HG02885 (cell line): ENCODE measurements at regions not wholly inside any gene's neighbourhood (a gene's known extent, or its start where the extent isn't known, plus 50 kb on each side); places are given as distances from the start of the nearest gene placed in this dataset.

Source experiments
- ATAC-seq: cut with Tn5 transposase; IDR thresholded peaks from one replicate; pipeline ENCODE4 v1.9.1; 2021; ENCODE audit warnings: mild to moderate bottlenecking; ENCODE audit not compliant: unreplicated experiment, poor library complexity

DNA sequence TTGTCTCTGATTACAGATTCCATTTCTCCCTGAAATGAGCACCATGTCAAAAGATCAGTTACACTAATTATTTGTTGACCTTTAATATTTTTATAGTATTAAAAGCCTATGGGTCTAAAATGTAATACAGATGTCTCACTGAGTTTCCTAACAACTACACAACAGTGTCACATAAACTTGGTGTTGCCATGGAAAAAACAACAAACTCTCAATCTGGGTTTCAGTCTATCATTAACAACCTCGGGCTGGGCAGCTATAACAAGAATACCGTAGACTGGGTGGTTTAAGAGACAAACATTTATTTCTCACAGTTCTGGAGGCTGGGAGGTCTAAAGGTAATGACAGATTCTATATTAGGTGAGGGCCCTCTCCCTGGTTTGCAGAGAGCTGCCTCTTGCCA, 407.1 kb downstream of the HNRNPD start:
- ATAC-seq, result no peak

DNA sequence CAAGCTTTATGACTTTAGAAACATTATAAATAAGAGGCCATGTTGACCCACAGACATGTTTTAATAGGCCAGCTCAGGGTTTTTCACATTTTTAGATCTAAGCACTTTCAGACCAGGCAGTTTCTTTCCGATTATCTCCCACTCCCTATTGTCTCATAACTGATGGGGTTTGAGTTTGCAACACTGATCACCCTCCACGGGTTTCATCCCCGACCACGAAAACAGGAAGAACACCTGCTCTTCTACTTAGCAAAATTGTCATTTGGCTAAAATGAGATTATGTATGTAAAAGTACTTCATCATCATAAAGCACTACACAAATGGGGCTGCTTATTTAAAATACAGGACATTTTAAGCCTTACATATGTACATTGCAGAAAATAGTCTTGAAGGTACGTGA, 407.9 kb downstream of the HNRNPD start:
- peak; percentile 42 for ATAC-seq

DNA sequence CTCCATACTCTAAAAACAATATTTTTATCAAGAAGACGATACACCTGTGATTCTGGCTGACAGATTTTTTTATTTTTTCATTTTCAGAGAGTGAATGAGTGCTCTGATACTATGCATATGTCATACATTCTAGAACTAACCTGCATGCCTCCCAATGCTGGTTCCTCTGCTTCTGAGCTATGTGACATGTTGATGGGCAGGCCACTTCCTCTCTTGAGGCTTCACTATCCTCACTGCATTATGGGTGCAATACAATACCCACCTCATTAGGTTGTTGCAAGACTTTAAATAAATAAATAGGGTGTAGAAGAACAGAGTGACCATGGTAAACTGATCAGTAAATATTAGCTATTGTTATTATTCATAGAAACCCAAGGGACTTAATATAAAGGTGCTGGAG, 408.3 kb downstream of the HNRNPD start:
- peak; percentile 33 for ATAC-seq

DNA sequence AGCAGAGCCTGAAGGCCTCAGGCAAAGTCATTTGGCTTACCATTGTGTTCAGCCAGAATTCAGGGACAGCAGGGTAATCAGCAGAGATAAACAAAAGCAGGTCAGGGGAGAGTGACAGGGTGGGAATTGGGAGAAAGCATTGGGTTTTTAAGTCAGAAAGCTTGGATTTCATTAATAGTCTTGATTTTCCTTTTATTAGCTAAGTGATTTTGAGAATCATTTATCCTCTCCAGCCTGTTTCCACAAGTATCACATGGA, 410.1 kb downstream of the HNRNPD start:
- no peak for ATAC-seq

DNA sequence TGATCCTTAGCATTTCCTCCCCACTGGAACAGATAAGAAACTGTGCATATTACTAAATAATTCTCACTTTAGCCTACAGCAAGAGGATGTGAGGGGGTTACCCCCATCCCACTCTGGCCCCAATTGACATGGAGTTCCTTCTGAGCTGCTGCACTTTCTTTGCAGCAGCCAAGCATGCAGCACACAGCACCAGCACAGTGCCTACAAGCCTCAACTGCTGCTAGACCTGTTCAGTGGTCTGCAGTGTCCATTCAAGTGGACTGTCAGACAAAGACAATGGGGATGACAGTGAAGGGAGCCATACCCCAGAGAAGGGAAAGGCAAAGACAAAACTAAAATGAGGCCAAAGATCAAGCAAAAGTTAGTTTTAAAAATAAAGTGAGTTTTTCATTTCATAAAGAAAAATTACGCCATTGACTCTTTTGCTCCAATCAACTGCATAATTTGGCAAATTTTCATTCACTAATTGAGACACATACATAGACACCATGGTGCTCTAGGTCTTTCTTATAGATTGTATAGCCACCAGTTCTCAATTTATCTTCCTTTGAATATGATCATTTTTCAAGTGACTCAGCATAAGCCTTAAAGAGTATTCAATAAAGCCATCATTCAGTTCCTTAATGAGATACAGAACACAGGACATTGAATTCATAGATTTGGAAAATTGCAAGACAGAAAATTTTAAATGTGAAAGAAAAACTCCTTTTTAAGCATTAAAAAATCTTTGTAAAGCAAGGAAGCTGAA, 410.6 kb downstream of the HNRNPD start:
- ATAC-seq, result no peak

DNA sequence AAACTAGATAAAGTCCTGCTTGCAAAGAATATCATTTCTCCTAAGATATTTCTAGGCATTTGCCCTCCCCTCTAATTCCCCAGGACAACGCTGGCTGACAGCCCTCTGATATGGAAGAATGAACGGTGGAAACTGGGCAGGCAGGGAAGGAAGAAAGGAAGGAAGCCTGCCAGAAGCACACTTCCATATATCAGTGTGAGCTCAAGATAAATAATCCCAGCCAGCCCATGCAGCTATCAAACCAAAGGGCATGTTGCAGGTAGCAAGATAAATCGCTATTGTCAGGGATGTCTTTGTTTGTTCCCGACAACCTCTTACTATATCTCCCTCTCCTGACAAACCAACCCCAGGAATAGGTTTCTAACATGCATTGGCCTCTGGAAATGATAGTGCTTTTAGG, 412.8 kb downstream of the HNRNPD start:
- no peak for ATAC-seq

DNA sequence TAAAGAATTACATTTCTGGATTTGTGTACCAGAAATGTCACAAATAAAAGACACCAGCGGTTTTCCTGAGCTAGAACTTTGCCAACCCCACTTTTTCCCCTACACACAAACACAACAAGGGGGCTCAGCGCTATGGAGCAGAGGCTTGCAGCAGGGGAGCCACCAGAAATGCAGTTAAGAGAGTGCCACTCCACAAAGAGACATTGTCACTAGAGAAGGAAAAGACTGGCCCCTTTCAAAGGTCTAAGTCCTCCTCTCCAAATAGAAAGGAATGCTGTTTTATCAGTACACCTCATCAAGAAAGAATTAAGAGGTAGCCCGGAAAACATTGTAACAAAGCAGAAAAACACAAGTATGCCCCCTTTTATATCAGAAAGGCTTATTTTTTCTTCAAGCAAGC, 419.5 kb downstream of the HNRNPD start:
- no peak for ATAC-seq

DNA sequence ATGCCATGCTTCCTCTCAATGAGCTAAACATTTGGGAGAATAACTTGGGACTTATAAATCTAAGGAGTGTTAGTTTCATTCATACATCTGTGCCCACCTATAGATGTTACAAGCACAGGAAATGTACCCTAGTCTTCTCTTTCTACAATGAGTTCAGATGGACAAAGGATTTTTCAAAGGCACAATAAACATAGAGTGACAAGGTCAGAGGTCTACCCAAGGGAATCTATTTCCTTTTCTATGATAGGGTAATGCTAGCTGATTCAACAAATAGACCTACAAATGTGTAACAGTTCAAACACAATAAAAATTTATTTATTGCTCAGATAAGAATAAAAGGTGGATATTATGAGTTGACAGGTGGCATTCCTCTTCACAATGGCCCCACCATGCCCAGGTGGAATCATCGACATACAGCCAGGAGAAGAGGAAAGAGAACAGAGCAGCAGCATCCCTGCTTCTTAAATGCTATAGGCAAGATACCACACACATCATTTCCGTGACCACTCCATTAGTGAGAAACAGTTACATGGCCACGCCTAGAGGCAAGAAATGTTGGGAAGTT, 421.8 kb downstream of the HNRNPD start:
- ATAC-seq, result no peak

DNA sequence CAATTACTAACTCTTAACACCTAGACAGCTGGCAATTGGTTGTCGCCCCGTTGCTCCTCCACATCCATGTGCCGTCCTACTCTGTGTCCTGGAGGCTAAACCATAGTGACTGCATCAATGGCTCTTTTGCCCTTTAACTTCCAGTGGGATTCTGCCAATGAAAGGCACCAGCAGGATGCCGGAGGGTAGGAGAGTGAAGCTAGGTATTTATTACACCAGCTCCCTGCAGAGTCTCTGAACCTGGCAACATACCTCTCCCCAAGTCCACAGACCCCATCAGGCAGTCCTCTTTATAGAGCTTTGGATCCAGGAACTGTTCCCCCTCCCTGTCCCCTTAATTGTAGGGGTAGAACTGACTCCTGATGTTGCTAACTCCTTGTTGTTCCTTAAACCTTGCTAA, 426.8 kb downstream of the HNRNPD start:
- ATAC-seq, result no peak

DNA sequence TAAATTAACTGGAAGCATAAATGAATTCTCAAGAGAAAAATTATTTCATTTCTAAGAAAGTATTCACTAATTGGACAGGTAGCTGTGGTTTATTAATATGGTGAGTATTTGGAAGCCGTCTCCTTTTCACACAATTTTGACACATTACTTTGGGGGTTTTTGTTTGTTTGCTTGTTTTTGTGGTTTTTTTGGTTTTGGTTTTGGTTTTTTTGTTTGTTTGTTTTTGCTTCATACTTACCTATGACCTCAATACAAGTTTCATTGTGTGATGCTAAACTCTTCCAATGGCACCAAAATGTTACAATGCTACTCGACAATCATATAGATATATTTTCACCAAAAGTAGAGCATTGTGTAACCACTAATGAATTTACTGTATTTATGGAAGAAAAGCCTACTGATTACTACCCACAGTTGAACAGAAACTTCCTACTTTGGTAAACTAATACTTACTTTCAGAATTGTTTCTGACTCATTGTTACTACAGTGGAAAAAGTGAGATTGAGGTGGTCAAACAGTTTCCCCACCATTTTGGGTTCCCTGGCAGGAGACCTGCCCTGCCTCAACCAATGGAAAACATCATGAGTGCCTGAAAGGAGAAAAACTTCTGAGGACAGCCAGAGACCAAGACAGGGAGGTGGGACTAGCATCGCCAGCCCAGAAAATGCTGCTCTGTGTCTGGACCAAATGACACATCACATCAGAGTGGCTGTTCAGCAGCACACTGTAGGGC, 443.1 kb downstream of the HNRNPD start:
- ATAC-seq, result no peak

DNA sequence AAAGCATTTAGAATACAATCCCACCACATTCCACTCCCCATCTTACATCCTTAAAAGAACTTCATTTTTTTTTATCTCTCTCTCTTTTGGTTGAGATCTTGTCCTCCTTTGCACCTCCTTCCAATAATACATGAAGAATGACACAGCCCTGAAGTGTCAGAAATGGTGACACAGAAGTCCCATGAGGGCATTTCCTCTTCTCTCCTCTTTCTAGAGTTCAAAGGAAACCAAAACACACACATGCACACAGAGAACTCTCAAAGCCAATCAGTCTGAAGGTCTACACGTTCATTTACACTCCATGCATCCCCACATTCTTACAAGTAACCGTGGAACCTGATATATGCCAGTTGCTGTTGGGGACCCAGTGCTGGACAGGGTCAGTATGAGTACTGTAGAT, 450.7 kb downstream of the HNRNPD start:
- no peak for ATAC-seq

DNA sequence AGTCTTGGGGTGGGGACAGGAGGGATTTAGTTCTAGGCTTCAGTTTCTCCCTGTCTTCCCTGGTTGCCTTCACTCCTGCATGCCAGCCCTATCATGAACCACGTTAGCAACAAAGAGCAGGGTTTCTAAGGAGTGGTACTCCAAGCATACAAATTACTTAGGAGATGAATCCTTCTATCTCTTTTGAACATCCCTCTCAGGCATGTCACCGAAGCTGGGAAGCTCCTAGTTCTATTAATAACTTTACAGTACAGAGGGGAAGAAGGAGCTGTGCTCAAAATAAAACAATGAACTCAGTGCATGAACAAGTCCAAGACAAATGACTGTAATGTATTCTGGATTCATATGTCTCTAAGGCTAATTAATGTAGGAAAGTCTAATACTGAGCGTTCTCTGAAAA, 450.6 kb upstream of the RASGEF1B start:
- no peak for ATAC-seq

DNA sequence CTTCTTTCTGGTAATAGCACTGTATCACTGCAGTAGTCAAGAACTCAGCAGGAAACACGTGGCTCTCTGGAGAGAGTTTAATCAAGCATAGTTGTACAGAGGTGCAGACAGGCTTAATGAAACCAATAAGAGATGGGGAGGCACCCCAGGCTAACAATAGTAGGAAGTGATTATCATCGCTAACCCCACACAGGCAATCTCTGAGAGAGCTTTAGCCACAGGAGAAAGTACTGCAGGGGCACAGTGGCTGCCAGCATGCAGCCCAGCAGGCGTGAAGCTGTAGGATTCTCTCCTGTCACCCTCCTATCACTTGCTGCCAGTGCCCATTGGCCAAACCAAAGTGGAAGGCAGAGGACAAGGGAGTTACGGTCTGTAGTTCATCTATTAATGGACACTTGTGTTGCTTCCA, 450.0 kb upstream of the RASGEF1B start:
- no peak for ATAC-seq

DNA sequence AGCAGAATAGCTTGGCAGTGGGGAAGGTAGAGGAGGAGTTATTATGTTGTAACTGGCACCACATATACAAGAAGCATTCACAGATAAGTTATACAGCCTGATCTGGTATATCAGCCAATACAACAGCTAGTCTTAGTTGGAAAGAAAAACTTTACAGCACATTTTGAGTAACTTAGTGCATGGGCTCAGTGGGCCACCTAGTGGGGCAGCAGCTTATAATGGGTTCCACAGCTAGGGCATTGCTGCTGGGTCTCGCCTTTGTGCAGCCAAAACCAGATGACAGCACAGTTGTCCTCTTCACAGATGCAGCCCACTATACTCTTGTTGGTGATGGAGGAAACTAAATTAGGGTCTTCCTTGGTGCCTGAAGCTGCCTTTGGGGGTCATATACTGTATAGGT, 448.1 kb upstream of the RASGEF1B start:
- ATAC-seq, result no peak

DNA sequence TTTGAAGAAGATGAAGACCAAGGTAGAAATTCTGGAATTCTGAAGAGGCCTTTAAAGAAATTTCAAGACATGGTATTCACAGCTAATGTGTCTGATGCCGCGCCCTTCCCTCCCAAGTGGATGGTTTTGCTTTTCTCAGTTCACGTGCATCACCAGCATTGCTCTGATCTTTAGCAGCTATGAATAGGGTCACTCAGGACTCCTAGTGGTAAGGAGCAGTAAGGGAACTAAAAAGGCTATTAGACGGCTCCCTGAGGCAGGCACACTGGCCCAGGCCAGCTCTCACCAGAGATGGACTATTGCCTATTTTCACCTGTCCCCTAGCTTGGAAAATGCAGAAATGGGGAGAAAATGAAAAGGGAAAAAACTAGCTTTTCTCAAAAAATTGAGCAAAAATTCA, 447.5 kb upstream of the RASGEF1B start:
- ATAC-seq, result peak; percentile 83

DNA sequence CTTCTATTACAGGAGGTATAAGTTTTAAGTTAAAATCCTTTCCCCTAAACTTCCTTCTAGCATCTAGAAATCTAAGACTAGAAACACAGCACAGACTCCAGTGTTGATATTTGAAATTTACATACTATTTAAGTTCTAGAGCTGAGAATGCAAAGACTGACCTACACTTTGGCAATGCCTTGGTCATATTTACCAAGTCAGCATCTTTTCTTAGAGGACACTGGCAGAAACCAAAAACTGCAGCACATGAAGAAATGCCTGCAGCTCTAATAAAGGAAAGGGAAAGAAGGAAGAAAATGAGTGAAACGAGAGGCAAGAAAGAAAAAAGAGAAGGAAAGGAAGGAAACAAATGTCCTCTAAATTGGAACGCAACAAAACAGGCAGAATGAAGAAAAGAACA, 443.7 kb upstream of the RASGEF1B start:
- ATAC-seq, result no peak

DNA sequence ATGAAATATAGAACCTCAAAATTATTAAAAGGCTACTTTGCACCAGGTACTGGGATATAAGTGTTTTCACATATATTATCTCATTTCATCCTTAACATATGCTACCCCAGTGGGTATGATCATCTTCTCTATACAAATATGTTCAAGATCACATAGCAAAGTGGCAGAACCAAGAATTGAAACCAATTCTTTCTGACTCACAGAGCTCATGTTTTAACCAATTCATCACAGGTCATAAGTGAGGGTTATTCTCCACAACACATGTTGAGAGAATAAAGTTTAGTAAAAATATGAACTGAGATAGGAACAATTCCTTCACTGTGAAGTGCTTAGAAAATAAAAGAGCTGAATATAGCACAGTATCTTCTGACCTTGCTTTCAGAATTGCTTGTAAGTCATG, 442.9 kb upstream of the RASGEF1B start:
- ATAC-seq, result no peak

DNA sequence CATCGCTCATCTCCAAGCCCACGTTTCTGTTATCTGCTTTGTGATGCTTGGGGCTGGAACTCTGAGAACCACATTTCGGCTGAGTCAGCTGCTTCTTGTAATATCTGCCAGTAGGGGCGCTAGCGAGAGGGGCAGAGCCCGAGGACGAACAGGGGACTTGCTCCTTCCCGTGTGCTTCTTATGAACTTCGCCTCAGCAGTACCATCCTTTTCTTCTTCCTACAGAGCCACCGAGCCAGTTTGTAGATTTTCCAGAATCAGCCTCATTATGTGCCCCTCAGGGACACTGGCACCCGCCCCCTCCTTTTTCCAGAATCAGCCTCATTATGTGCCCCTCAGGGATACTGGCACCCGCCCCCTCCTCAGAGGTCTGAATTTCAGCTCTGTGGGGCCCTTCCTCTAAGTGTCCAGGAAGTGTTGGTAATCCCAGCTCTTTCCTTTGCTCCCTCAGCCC, 441.7 kb upstream of the RASGEF1B start:
- ATAC-seq, result peak; percentile 97

DNA sequence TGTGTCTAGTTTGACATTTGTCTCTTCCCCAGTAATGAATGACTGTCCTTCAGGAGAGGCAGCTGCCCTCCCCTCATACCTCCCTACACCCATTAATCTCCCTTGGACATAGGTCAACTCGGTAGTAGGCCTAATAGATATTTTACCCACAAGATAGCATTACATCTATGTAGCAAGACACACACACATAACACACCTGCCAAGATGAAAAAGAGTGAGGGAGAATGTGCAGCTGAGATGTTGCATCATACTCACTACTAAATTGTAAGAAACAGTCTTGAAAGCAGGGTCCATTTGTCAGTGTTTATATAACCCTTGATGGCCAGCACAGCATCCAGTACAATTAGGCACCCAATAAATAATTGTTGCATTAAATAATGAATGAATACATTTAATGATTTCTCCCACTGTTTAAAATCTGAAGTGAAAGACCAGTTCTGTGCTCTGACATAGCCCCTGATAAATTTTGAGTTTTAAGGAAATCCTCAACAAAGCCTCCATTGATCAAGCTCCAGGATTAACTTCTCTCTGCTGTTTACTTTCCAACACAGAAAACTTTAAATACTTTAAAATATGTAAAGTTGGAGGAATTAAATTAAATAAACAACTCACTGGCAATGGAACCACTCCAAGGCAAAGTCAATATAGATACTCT, 440.8 kb upstream of the RASGEF1B start:
- ATAC-seq, result no peak

DNA sequence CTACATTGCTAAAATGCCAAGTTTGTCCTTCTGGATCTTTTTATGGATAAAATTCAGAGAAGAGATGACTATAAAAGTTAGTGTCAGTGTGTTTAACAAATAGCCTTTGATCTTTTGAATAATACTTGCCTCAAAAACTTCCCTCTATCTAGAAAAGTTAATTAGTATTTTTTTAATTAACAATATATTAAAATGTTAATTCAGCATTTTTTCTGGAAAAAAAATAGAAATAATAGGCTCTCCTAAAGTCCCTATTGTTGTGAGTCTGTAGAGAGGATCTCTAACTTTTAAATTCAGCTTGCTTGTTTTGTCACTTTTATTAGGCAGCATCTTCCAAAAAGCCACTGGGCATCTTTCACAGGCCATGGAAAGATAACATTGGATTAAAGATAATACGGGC, 435.2 kb upstream of the RASGEF1B start:
- ATAC-seq, result no peak

DNA sequence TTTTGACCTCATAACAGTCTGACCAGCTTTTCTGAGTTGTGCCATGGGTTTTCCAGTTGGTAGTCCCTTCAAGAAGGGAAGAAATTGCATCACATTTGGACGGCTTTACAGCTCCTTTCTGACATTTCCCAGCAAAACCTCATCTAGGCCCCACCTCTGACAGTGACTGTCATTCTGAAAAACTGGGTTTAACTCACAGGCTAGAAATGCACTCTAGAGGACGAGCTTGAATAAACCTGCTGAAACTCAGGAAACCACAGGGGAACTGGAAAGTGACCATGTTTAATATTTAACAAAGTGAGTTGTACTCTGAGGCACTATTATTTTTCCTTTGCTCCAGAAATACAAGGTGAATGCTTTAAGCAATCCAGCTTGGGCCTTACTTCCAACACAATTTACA, 434.3 kb upstream of the RASGEF1B start:
- peak; percentile 84 for ATAC-seq
